Stimulated activated naive CD8-positive, alpha-beta T cell treated with anti-CD3 and anti-CD28 coated beads, Interleukin-15, Interleukin-2, amounts not matched to agents 100 U/mL and 50 U/mL, for 24 hours (primary cell): ENCODE measurements at regions not wholly inside any gene's neighbourhood (a gene's known extent, or its start where the extent isn't known, plus 50 kb on each side); places are given as distances from the start of the nearest gene placed in this dataset.
"Not testable (repeated sequence)": the region's sequence is repeated elsewhere in the genome, so short reads cannot be mapped to it uniquely, and the experiment has no call there.

Source experiments
- ATAC-seq: fragments of 150-1000 bp; cut with Tn5 transposase; one replicate; pipeline ENCODE4 v1.10.0; 2021
- DNase-seq: peaks from one replicate; pipeline ENCODE4 v3.0.0; 2021

DNA sequence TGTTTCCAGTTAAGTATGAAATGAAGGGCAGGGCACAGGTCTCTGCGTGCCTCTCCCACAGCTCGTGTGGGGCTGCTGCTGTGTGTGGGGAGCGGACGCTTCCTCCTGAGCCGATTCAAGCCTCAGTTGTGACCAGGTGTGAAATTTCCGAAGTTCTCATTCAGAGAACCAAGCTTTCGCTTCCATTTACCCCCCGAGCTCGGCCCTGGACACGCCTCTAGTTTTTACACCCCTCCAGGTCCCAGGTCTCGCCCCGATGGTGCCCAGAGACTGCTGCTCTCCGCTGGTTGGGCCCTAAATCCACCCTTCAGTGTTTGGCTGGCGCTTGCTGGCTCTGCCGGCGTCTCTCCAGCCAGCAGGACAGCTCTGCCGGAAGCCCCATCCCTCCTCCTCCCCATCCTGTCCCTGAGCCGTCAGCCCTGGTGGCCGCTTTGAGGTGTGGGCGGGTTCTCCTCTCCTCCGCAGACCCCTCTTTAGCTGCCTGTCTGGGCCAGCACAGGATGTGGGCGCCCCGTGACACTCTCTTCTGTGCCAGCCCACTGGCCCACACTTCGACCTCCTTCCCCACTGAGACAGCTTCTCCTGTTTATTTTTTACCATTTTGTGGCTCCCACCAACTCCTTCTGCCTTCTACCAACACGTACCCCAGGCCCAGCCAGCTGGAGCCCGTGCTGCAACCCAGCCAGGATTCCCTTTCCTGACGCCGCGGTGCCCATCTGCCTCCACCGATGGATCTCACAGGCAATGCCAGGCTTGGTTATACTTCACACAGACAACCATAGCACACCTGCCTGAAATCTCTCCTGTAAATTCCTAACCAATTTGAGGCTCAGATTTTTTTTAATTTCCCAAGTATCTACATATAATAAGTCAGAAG lies 142.8 kb downstream of the DLL1 start:
- peak; percentile 72 for DNase-seq
- ATAC-seq: peak; percentile 77

DNA sequence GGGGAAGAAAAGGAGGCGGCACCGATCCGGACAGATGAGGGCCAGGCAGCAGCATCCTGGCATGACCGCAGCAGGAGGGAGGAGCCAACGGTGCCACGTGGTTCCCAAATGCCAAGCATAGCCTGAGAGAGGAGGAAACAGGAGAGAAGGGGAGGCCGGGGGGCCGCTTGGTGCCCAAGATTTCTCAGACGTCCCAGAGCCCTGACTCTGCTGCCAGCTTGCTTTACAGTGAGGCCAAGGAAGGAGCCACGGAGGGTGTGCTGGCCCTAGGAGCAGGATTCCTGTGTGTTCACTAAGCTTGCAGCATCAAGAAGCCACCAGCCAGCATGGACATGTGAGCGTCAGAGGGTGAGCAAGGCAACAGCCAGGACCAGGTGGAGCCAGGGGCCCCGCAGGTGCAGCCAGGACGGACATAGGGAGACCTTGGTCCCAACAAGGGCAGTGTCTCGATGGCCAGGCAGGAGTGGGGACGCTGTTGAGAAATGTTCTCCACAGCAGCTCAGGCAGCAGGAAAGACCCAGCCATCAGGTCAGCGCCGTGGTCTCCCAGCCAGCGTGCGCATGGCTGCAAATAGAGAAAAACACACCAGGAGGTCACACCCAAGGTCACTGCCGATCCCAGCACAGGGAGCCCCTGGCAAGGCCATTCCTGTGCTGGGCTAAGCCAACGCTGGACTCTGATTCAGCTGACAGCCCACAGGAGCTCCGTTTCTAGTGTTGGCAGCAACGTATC lies 143.7 kb downstream of the DLL1 start:
- DNase-seq: peak; percentile 27
- no peak for ATAC-seq

DNA sequence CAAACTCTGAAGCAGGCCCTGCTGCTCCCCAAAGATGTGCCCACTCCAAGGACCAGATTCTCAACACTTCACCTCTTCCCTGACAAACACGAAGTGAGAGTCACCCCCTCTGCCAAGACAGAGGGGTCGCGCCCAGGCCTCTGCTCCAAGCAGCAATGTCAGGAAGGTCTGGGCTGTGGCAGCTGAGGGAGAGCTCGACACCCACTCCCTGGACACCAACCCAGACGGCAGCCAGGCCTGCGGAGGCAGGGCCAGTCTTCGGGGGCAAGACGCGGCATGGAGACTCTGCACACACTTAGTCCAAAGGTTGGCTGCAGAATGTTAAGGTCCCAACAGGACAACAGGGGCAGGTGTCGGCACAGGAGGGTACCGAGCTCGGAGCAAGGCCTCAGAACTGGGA lies 144.2 kb downstream of the DLL1 start:
- DNase-seq: no peak
- no peak for ATAC-seq

GRCh38 chr6:170146131-170146530 lies 144.7 kb downstream of the DLL1 start:
- DNase-seq, ATAC-seq: not testable (repeated sequence)

DNA sequence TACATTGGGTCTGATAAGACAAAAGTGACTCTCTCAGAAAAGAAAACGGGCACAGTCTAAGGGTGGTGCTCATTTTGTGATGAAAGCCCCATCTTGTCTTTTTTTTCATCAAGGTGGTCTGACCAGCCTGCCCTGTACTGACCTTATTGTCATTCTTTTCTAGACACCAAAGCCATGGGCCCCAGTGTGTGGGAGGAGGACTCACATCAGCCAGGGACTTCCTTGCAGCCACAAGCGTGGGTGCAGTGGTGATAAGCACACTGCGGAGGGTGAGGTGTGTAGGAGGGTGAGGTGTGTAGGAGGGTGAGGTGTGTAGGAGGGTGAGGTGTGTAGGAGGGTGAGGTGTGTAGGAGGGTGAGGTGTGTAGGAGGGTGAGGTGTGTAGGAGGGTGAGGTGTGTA lies 145.2 kb downstream of the DLL1 start:
- DNase-seq: peak; percentile 46

GRCh38 chr6:170145272-170145592 lies 145.6 kb downstream of the DLL1 start:
- no peak for DNase-seq
- no peak for ATAC-seq

More for the DNA sequence above, 145.2 kb downstream of the DLL1 start:
- not testable (repeated sequence) for ATAC-seq

DNA sequence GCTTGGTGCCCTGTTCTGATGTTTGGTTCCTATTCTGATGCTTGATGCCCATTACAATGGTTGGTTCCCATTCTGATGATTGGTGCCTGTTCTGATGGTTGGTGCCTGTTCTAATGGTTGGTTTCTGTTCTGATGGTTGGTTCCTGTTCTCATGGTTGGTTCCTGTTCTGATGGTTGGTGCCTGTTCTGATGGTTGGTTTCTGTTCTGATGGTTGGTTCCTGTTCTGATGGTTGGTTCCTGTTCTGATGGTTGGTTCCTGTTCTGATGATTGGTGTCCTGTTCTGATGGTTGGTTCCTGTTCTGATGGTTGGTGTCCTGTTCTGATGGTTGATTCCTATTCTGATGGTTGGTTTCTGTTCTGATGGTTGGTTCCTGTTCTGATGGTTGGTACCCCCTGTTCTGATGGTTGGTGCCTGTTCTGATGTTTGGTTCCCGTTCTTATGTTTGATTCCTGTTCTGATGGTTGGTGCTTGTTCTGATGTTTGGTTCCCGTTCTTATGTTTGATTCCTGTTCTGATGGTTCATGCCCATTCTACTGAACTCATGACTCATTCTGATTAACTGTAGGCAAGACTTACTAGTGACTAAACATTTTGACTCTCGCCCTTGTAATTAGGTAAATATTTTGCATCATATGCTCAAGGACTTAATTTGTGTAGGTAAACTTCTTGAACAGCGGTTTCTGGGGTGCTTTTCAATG lies 146.2 kb downstream of the DLL1 start:
- ATAC-seq (no peak), DNase-seq (no peak)

GRCh38 chr6:170143401-170144150 lies 147.3 kb downstream of the DLL1 start:
- ATAC-seq: no peak

GRCh38 chr6:170142559-170142958 lies 148.3 kb downstream of the DLL1 start:
- ATAC-seq (no peak), DNase-seq (no peak)

More at GRCh38 chr6:170143401-170144150, 147.3 kb downstream of the DLL1 start:
- DNase-seq: peak; percentile 2

DNA sequence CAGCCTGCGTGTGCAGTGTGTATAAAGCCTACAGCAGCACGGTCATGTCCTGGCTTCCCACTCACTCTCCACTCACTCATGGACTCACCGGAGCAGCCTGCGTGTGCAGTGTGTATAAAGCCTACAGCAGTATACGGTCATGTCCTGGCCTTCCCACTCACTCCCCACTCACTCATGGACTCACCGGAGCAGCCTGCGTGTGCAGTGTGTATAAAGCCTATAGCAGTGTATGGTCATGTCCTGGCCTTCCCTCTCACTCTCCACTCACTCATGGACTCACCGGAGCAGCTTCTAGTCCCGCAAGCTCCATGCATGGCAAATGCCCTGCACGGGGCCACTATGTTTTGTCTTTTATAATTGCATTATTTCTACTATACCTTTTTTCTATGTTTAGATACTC lies 149.8 kb downstream of the DLL1 start:
- DNase-seq, ATAC-seq: not testable (repeated sequence)

- no peak for ATAC-seq
Measured at GRCh38 chr6:170140129-170140528, 150.7 kb downstream of the DLL1 start.

GRCh38 chr6:170139531-170139930 lies 151.3 kb downstream of the DLL1 start:
- ATAC-seq (no peak), DNase-seq (no peak)

More at GRCh38 chr6:170140129-170140528, 150.7 kb downstream of the DLL1 start:
- DNase-seq: no peak

DNA sequence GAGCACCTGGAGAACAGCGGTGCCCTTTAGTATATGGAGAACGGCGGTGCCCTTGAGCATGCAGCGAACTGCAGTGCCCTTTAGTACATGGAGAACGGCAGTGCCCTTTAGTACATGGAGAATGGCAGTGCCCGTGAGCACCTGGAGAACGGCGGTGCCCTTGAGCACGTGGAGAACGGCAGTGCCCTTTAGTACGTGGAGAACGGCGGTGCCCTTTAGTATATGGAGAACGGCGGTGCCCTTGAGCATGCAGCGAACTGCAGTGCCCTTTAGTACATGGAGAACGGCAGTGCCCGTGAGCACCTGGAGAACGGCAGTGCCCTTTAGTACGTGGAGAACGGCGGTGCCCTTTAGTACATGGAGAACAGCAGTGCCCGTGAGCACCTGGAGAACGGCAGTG lies 151.8 kb downstream of the DLL1 start:
- DNase-seq, ATAC-seq: not testable (repeated sequence)

- DNase-seq: no peak
- no peak for ATAC-seq
Measured at GRCh38 chr6:170137911-170138910, 152.7 kb downstream of the DLL1 start.

- ATAC-seq (no peak), DNase-seq (no peak)
Measured at GRCh38 chr6:170137176-170137891, 153.5 kb downstream of the DLL1 start.

- DNase-seq: no peak
- ATAC-seq: no peak
Measured at GRCh38 chr6:170136541-170137175, 154.2 kb downstream of the DLL1 start.

- no peak for DNase-seq
- ATAC-seq: no peak
Measured at GRCh38 chr6:170135821-170136471, 154.9 kb downstream of the DLL1 start.

DNA sequence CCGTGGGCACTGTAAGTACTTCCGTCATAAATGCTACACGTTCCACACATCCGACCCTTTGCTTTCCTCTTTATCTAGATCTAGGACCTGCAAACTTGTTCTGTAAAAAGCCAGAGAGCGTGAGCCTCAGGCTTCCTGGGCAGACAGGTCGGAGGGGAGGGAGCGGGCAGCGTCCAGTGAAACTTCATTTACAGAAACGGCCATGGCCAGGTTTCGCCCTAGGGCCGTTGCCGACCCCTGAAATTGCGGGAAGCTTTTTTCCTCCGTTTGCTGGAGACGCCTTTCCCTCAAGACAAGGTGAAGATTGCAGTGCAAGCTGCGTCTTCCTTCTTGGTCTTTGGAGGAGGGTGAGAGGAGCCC lies 155.4 kb downstream of the DLL1 start:
- ATAC-seq (no peak), DNase-seq (no peak)
